Effector CD8-positive, alpha-beta T cell (primary cell): ENCODE measurements at regions not wholly inside any gene's neighbourhood (a gene's known extent, or its start where the extent isn't known, plus 50 kb on each side); places are given as distances from the start of the nearest gene placed in this dataset.
"Not testable (repeated sequence)": the region's sequence is repeated elsewhere in the genome, so short reads cannot be mapped to it uniquely, and the experiment has no call there.

Experiments
- DNase-seq: peaks from one replicate; lab custom pipeline; 2025; lab: John Stamatoyannopoulos, UW

DNA sequence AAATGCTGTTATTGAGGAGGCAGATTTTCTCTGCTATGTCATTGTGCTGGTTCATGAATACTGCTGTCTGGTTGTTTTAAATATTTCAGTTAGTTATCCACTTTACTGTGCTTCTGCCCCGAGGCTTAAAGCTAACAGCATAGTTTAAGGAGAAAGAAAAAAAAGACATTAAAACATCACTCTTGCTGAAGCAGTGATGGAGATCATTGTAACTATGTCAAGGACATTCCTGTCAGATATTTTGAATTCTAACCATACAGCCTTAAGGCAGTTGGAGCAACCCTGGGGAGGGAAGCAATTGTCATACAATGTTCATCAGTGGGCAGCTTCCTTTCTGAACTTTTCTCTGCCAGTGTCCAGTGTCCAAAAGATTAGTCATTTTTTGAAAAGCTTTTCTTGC is 199.0 kb upstream of the DDX53 start:
- DNase-seq: no peak

DNA sequence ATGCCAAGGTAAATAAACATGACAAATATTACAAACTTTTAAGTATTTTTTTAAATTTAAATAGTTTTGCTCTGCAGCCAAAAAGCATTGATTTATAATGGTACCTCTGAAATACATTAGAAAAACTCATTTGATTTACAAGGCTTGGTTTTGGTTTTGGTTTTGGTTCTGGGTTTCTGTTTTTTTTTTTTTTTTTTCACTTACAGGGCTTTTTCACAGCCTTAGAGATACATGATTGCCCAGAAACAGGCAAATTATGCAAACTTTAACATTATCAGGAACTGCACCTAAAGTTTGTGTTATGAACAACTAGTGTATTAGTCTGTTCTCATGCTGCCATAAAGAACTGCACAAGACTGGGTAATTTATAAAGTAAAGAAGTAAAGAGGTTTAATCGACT is 196.4 kb upstream of the DDX53 start:
- no peak for DNase-seq

DNA sequence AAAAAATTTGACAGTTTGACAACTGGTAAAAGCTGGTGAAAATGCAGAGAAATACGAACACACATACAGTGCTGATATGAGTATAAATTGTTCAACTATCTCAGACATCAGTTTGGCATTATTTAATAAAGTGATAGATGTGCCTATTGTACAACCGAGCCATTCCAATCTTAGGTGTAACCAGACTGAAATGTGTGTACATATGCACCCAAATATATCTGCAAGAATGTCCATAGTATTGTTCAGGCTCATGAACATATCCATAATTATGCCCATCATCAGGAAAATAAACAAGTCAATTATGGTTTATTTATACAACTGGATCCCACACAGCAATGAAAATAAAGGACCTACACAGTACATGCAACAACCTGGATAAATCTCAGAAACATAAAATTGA is 188.9 kb upstream of the DDX53 start:
- no peak for DNase-seq

DNA sequence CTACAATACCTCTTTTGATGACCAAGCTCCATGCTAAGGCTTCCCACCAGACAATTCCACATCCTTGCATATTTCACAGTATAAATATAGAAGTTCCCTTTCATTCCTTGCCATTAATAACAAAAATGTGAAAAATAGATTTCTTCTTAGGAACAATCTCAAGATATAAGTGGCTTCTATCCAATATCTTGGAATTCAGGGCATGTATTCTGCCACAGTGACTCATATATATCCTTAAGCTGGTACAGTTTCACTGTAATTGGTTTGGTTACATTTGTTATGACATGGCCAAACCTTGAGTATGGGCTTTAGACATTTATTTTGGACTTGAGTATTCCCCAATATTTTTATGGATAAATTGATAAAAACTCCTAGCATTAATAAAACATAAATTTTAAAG is 181.7 kb upstream of the DDX53 start:
- no peak for DNase-seq

DNA sequence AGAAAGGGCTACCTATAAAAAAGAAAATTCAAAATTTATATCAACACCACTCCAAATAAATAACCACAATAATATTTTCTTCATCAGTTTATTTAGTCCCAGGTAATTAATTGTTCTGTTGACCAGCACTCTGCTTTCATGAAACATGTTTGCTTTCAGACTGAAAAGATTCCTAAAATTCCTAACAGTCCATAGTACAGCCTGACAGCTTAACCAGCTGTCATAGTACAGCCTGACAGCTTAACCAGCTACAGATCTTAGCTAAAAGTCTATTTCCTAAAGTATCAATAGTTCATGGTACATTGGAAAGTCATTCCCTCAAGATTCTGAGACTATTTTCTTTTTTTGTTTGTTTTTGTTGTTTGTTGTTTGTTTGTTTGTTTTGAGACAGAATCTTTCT is 144.1 kb upstream of the DDX53 start:
- DNase-seq: no peak

DNA sequence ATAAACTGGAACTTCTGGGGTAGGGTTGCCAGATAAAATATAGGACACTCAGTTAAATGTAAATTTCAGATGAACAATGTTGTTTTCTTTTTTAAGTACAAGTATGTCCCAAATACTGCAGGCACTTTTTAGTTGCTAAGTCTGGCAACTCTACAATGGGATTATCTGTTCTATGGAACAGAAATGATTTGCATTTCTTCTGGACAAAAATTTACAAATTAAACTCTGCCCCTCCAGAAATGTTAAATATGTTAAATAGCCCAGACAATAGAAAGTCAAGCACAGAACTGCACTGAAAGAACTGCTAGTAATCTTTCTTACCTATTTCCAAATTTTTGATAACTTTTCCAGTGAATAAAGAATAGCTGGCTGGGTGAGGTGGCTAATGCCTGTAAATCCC is 140.1 kb upstream of the DDX53 start:
- DNase-seq: no peak

DNA sequence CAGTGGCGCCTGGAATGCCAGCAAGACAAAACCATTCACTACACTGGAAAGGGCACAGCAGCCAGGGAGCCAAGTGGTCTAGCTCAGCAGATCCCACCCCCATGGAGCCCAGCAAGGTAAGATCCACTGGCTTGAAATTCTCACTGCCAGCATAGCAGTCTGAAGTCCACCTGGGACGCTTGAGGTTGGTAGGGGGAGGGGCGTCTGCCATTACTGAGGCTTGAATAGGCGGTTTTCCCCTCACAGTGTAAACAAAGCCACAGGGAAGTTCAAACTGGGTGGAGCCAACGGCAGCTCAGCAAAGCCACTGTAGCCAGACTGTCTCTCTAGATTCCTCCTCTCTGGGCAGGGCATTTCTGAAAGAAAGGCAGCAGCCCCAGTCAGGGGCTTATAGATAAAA is 133.0 kb upstream of the DDX53 start:
- not testable (repeated sequence) for DNase-seq

DNA sequence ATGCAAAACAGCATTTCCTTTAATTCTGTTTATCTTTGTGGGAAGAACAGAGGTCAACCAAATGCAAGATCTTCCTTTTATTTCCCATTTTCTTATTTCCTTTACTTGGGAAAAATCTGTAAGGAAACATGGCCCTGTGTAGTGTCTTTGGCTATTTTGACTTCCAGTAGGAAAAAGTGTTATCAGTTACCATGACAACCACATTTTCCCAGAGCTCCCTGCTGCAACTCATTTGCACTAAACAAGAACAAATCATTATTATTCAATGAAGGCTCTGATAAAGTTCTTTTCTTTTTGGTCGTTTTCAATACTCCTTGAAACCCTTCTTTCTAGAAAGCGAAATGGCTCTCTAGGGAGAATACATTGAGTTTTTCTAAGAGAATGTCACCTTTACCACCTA is 117.2 kb upstream of the DDX53 start:
- DNase-seq: no peak

DNA sequence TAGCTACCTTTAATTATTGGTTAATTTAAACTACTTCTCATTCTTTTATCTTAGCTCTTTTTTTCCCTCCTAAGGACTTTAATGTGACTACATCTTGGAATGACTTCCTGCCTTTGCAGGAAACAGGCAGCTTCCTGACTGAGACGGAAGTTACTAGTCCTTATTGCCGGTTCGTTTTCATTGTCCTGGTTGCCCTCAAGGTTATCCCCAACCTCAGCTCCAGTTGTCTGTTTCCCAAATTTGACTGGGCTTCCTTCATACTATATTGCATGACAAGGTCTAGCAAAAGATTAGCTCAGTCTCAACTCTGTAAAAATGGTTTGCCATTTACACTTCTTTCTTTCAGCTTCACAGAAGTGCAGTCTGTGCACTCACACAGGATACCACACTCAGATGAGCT is 109.9 kb upstream of the DDX53 start:
- DNase-seq: no peak

DNA sequence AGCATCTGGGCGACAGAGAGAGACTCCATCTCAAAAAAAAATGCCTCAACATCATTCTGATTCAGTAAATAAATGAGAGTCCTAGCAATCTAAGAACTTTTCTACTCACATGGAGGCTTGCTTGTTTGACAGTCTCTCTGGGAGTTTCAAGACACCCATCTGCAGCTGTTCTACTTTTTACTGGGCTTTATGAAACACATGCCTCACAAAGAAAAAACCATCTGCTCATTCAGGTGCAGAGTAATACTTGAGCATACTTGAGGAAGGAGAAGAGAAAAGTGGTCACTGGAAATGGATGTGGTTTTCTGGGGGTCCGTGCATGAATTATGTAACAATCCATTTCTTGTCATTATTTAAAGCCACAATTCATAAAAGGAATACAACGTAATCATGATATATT is 87.1 kb upstream of the DDX53 start:
- no peak for DNase-seq

DNA sequence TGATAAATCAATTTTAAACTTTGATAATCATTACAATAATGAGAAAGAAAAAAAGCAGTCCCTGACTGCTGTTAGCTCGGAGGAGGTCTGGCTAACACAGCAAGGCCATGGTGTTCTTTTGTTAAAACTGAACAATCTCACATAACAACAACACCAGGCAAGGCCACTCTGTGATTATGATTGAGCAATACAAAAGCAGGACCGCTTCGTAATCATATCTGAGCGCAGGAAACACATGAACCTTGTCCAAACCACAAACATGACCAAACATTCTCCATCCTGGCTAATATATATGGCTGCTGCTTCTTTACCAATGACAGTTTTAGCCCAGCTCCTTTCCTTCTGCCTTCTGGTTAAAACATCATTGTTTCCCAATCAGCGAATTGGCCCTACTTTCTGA is 76.8 kb upstream of the DDX53 start:
- no peak for DNase-seq

DNA sequence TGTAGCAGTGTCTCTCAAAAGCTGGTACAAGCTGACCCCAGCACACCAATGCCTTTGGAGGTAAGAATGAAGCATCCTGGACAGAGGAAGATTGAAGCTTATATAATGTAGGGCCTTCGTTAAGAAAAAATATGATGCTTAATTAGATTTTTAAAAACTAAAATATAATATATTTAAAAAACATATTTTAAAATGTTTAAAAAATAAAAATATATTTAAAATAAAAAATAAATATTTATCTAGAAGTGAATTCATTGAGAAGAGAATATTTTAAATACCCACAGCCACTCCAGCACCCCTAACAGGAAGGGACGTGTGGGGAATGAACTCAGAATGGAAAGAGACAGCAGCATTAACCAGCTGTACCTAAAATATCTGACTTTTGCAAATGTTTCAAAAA is 65.1 kb upstream of the DDX53 start:
- DNase-seq: no peak

DNA sequence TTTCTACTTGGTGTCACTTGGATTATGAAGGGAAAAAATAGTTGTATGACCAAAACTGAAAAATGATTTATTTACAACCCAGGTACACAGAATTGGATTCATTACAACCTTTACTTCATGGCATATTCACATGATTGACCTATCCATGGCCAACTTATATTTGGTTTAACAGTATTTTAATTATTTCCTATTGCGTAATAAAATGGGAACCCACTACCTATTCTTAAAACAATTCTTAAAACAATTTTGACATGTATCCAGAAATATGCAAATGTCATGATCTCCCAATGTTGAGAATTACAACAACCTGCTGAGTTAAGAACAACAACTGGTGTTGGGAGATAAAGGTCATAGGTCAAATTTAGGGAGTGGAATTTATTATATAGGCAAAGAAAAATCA is 54.8 kb upstream of the DDX53 start:
- no peak for DNase-seq
